ENCODE measurements at regions not wholly inside any gene's neighbourhood (a gene's known extent, or its start where the extent isn't known, plus 50 kb on each side); places are given as distances from the start of the nearest gene placed in this dataset.

DNA sequence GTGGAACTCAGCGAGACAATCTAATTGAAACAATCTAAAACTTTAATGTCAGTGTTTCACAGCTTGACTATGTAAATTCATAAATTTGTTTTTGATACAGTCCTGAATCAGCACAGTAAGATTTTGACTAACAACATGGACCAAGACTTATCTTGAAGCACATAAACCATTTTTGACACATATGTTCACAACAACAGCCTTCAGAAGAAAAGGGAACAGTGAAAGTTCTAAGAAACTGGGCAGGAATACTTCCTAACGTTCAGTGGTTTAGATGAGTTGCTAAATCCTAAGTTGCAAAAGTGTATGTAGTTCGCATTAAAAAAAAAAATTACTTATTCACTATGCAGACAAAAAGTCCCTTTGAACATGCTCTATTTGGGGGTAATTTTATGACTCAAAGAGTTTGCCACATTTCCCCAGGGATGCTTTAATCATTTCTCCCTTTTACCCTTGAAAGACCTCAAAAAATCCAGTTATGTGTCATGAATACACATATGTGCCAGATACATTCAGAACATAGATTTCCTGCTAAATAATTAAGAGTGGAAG is 120.2 kb downstream of the MRPL39 start:
- no peak for TF ChIP-seq POLR2A (IDR thresholded peaks at IDR 0.05)
- TF ChIP-seq, protein P1, sequence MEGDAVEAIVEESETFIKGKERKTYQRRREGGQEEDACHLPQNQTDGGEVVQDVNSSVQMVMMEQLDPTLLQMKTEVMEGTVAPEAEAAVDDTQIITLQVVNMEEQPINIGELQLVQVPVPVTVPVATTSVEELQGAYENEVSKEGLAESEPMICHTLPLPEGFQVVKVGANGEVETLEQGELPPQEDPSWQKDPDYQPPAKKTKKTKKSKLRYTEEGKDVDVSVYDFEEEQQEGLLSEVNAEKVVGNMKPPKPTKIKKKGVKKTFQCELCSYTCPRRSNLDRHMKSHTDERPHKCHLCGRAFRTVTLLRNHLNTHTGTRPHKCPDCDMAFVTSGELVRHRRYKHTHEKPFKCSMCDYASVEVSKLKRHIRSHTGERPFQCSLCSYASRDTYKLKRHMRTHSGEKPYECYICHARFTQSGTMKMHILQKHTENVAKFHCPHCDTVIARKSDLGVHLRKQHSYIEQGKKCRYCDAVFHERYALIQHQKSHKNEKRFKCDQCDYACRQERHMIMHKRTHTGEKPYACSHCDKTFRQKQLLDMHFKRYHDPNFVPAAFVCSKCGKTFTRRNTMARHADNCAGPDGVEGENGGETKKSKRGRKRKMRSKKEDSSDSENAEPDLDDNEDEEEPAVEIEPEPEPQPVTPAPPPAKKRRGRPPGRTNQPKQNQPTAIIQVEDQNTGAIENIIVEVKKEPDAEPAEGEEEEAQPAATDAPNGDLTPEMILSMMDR (IDR thresholded peaks at IDR 0.05) = no peak

Measured in lower leg skin (tissue), 3 donors.